BE2C (cell line): ENCODE measurements at regions not wholly inside any gene's neighbourhood (a gene's known extent, or its start where the extent isn't known, plus 50 kb on each side); places are given as distances from the start of the nearest gene placed in this dataset.

Experiments
- DNase-seq: peaks from one replicate; pipeline ENCODE4 v3.0.0-alpha.2; 2020
- H3K27me3 ChIP-seq: fragments of 250-450 bp; sonication (Bioruptor Pico); 2 replicates; pipeline ENCODE4 v1.5.1; 2020; ENCODE audit warnings: mild to moderate bottlenecking
- H3K36me3 ChIP-seq: fragments of 250-450 bp; sonication (Bioruptor Pico); 2 replicates; pipeline ENCODE4 v1.5.1; 2020; ENCODE audit warnings: mild to moderate bottlenecking
- H3K4me1 ChIP-seq: fragments of 250-450 bp; sonication (Bioruptor Pico); 2 replicates; pipeline ENCODE4 v1.5.1; 2020
- H3K4me3 ChIP-seq: 2 replicates; pipeline ENCODE4 v1.5.1; 2011; ENCODE audit warnings: low read depth, low read length
- H3K9me3 ChIP-seq: fragments of 250-450 bp; sonication (Bioruptor Pico); 2 replicates; pipeline ENCODE4 v1.5.1; 2020
- CTCF ChIP-seq: IDR thresholded peaks from 2 replicates; pipeline ENCODE4 v1.5.1; 2012; ENCODE audit warnings: mild to moderate bottlenecking, low read depth, low read length

GRCh38 chr2:217409949-217410680 is 550.3 kb upstream of the TNP1 start:
- Histone ChIP-seq H3K4me1 (peaks cover 6% of the 10 kb centered on the region), H3K27me3 (no peaks in the 10 kb centered on the region), H3K4me3 (no peak overlapping the region), H3K36me3 (no peaks in the 10 kb centered on the region), H3K9me3 (no peaks in the 10 kb centered on the region)
- no peak for DNase-seq
- no peak for TF ChIP-seq CTCF

DNA sequence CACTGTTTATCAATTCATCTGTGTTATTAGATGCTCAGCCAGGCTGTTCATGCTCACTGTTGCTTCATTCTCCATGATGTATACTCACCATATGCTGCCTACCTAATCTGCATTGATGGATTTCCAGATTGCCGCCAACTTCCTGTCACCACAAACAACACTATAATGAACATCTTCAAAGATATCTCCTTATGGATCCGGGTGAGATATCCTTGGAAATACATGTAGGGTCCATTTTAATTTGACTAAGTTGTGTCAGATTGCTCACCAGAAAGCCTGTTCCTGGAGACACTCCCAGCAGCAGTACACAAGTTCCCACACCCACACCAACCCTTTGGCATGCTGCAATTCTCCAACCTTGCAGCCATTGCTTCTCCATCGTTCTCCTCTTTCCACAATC is 547.5 kb upstream of the TNP1 start:
- H3K4me1 ChIP-seq: peaks cover 8% of the 10 kb centered on the region
- no peak overlapping the region for H3K4me3 ChIP-seq
- DNase-seq: no peak
- TF ChIP-seq CTCF: no peak
- no peaks in the 10 kb centered on the region for H3K9me3 ChIP-seq
- no peaks in the 10 kb centered on the region for H3K27me3 ChIP-seq
- no peaks in the 10 kb centered on the region for H3K36me3 ChIP-seq

- no peak for DNase-seq
- Histone ChIP-seq H3K9me3 (no peaks in the 10 kb centered on the region), H3K4me1 (peaks cover 9% of the 10 kb centered on the region), H3K27me3 (no peaks in the 10 kb centered on the region), H3K4me3 (no peak overlapping the region), H3K36me3 (no peaks in the 10 kb centered on the region)
- no peak for TF ChIP-seq CTCF
Measured at GRCh38 chr2:217404236-217404760, 544.4 kb upstream of the TNP1 start.

- Histone ChIP-seq H3K27me3 (no peaks in the 10 kb centered on the region), H3K9me3 (no peaks in the 10 kb centered on the region), H3K4me1 (peaks cover 9% of the 10 kb centered on the region), H3K4me3 (no peak overlapping the region), H3K36me3 (no peaks in the 10 kb centered on the region)
- TF ChIP-seq CTCF: no peak
- peak; percentile 54 for DNase-seq
Measured at GRCh38 chr2:217402761-217403383, 543.0 kb upstream of the TNP1 start.

GRCh38 chr2:217402144-217402543 is 542.3 kb upstream of the TNP1 start:
- Histone ChIP-seq H3K27me3 (no peaks in the 10 kb centered on the region), H3K4me1 (peaks cover 14% of the 10 kb centered on the region), H3K36me3 (no peaks in the 10 kb centered on the region), H3K4me3 (no peak overlapping the region), H3K9me3 (no peaks in the 10 kb centered on the region)
- DNase-seq: no peak
- no peak for TF ChIP-seq CTCF

DNA sequence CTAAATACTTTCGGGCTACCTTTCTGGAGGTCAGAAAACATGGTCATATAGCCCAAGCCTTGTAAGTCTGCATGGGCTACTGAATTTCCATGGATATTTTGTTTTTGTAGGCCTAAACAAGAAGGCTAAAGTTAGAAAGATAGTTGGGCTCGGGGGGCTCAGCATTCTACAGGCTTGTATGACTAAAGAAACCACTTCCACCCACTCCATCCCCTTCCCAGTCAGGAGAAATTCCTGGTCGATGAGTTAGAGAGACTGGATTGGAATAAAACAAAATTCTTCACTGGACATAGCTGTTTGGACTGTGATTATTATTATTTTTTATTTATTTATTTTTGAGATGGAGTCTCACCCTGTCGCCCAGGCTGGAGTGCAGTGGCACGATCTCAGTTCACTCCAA is 539.4 kb upstream of the TNP1 start:
- DNase-seq: no peak
- TF ChIP-seq CTCF: no peak
- H3K4me3 ChIP-seq: no peak overlapping the region
- peaks cover 20% of the 10 kb centered on the region for H3K4me1 ChIP-seq
- no peaks in the 10 kb centered on the region for H3K9me3 ChIP-seq
- H3K36me3 ChIP-seq: no peaks in the 10 kb centered on the region
- H3K27me3 ChIP-seq: no peaks in the 10 kb centered on the region
